Stomach (tissue), 4 donors: ENCODE measurements at regions not wholly inside any gene's neighbourhood (a gene's known extent, or its start where the extent isn't known, plus 50 kb on each side); places are given as distances from the start of the nearest gene placed in this dataset.

Experiments
- CTCF ChIP-seq, 7 experiments: fragments of 450-650 bp in 4 of 7; fragments of 200-600 bp in 3 of 7; sonication (generic) in 3 of 7; IDR thresholded peaks; one replicate each; pipeline ENCODE4 v1.5.1; 2016 to 2019; ENCODE audit warnings: antibody characterized with exemption in 7 of 7, control low read depth in 2 of 7, mild to moderate bottlenecking in 1 of 7
- EP300 ChIP-seq: sonication (generic); formaldehyde crosslinking; IDR thresholded peaks from one replicate; pipeline ENCODE4 v1.6.1; 2017; ENCODE audit warnings: antibody characterized with exemption
- POLR2AphosphoS5 ChIP-seq, 3 donors: sonication (generic); formaldehyde crosslinking; IDR thresholded peaks; one replicate each; pipeline ENCODE4 v1.6.1; 2016; ENCODE audit warnings: antibody characterized with exemption in 3 of 3

- TF ChIP-seq CTCF (IDR thresholded peaks at IDR 0.05) = no peak
- TF ChIP-seq EP300 = no peak
- TF ChIP-seq POLR2AphosphoS5 (IDR thresholded peaks at IDR 0.05) = no peak
Observed at GRCh38 chr1:228927946-228928898, 192.9 kb downstream of the RHOU start.
